SH-SY5Y (cell line): ENCODE measurements at regions not wholly inside any gene's neighbourhood (a gene's known extent, or its start where the extent isn't known, plus 50 kb on each side); places are given as distances from the start of the nearest gene placed in this dataset.

Experiments used
- GATA2 ChIP-seq: IDR thresholded peaks from 2 replicates; pipeline ENCODE4 v1.6.1; 2011; ENCODE audit warnings: mild to moderate bottlenecking, low read depth, low read length
- GATA3 ChIP-seq: IDR thresholded peaks from 2 replicates; pipeline ENCODE4 v1.6.1; 2011; ENCODE audit warnings: low read depth, mild to moderate bottlenecking, low read length, moderate library complexity

DNA sequence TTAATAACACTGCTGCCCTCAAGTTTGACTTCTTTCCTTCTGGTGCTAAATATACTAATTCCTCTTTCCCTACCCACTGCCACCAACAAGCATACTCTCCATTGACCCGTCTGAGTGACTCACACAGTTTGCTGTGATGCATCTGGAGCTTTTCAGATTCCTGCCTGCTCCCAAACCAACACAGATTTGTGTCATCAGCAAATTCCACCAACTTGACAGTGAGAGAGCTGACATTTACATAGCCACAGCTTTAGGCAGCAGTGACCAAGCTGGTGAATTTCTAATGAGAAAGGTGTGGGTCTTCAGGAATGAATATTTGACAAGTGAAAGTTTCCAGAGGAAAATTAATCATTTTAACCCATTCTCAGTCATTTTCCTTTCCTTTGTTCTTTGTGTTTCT, 96.5 kb upstream of the PRICKLE2 start:
- no peak for TF ChIP-seq GATA3
- no peak for TF ChIP-seq GATA2
